ENCODE measurements at regions not wholly inside any gene's neighbourhood (a gene's known extent, or its start where the extent isn't known, plus 50 kb on each side); places are given as distances from the start of the nearest gene placed in this dataset.

DNA sequence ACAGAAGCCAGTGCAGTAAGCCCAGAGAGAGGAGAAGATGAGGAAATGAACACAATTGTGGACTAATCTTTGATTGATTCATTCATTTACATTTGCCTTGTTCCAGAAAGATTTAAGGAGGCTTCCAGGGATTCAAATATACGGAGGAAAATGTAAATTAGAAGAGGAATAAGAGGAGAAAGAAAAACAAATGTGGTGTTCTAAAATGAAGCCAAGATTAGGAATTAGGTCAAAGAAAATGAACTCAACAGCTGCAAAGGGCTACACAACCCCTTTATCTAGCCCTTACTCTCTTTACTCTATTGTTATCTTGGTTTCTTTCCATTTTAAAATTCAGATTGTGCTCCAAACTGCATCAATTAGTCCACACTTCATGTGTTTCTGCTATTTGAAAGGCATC, 196.8 kb downstream of the SPATA18 start:
- TF ChIP-seq POLR2A (IDR thresholded peaks at IDR 0.05): no peak
- TF ChIP-seq CTCF (IDR thresholded peaks at IDR 0.05): no peak
